ENCODE measurements at regions not wholly inside any gene's neighbourhood (a gene's known extent, or its start where the extent isn't known, plus 50 kb on each side); places are given as distances from the start of the nearest gene placed in this dataset.

DNA sequence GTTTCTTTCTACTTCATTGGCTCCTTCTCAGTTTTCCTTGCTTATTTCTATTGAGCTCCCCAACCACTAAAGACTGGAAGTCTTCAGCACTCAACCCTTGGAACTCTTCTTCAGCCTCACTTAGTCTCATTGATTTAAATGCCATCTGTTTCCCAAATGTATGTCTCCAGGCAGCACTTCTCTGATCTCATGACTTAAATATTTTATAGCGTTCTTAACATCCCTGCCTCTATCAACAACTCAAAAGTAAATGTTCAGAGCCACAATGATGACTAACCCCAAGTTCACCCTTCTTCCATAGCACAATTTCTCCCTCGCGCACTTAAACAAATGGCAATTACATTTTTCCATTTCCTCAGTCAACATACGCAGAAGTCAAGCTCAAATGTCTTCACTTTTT is 1393.3 kb downstream of the ARAP2 start:
- H3K4me3 ChIP-seq (ENCODE audit: low read depth, low read length): no peak overlapping the region
- DNase-seq (ENCODE audit: low read depth): no peak
- no peak for TF ChIP-seq CTCF (IDR thresholded peaks at IDR 0.05; ENCODE audit: insufficient read depth, low read depth, low read length)

GRCh38 chr4:34851411-34851810 is 1392.9 kb downstream of the ARAP2 start:
- TF ChIP-seq CTCF (IDR thresholded peaks at IDR 0.05; ENCODE audit: insufficient read depth, low read depth, low read length): no peak
- no peak overlapping the region for H3K4me3 ChIP-seq (ENCODE audit: low read depth, low read length)
- no peak for DNase-seq (ENCODE audit: low read depth)

- H3K4me3 ChIP-seq (ENCODE audit: low read depth, low read length): no peak overlapping the region
- DNase-seq (ENCODE audit: low read depth): no peak
- no peak for TF ChIP-seq CTCF (IDR thresholded peaks at IDR 0.05; ENCODE audit: insufficient read depth, low read depth, low read length)
Measured at GRCh38 chr4:34854451-34854850, 1389.9 kb downstream of the ARAP2 start.

- DNase-seq (ENCODE audit: low read depth): no peak
- no peak for TF ChIP-seq CTCF (IDR thresholded peaks at IDR 0.05; ENCODE audit: insufficient read depth, low read depth, low read length)
- H3K4me3 ChIP-seq (ENCODE audit: low read depth, low read length): no peak overlapping the region
Measured at GRCh38 chr4:34861666-34862065, 1382.6 kb downstream of the ARAP2 start.

DNA sequence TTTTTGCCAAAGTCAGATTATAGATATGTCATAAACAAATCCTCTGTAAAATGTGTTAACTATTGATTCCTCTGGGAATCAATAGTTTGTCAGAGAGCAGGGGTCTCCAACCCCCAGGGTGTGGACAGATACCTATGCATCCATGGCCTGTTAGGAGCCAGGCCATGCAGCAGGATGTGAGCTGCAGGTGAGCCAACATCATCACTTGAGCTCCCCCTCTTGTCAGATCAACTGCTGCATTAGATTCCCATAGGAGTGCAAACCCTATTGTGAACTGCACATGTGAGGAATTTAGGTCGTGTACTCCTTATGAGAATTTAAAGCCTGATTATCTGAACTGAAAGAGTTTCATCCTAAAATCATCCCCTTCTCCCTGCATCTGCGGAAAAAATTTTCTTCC is 1365.4 kb downstream of the ARAP2 start:
- H3K4me3 ChIP-seq (ENCODE audit: low read depth, low read length): no peak overlapping the region
- no peak for TF ChIP-seq CTCF (IDR thresholded peaks at IDR 0.05; ENCODE audit: insufficient read depth, low read depth, low read length)
- no peak for DNase-seq (ENCODE audit: low read depth)

GRCh38 chr4:34880246-34880645 is 1364.1 kb downstream of the ARAP2 start:
- DNase-seq (ENCODE audit: low read depth): no peak
- H3K4me3 ChIP-seq (ENCODE audit: low read depth, low read length): no peak overlapping the region
- no peak for TF ChIP-seq CTCF (IDR thresholded peaks at IDR 0.05; ENCODE audit: insufficient read depth, low read depth, low read length)

GRCh38 chr4:34891892-34892291 is 1352.4 kb downstream of the ARAP2 start:
- no peak for TF ChIP-seq CTCF (IDR thresholded peaks at IDR 0.05; ENCODE audit: insufficient read depth, low read depth, low read length)
- no peak for DNase-seq (ENCODE audit: low read depth)
- H3K4me3 ChIP-seq (ENCODE audit: low read depth, low read length): no peak overlapping the region
